ENCODE measurements at regions not wholly inside any gene's neighbourhood (a gene's known extent, or its start where the extent isn't known, plus 50 kb on each side); places are given as distances from the start of the nearest gene placed in this dataset.

GRCh38 chr3:140748-141330, 55.7 kb upstream of the CHL1 start:
- Histone ChIP-seq H3K27ac (no peak overlapping the region), H3K36me3 (ENCODE audit: insufficient read depth) (no peaks in the 10 kb centered on the region), H4K20me1 (ENCODE audit: insufficient read depth) (no peaks in the 10 kb centered on the region), H3K4me3 (IDR thresholded peaks at IDR 0.05; ENCODE audit: insufficient read depth, low read depth, low read length) (no peak overlapping the region), H3K79me2 (ENCODE audit: insufficient read depth, low read depth) (no peaks in the 10 kb centered on the region), H3K4me1 (ENCODE audit: low read depth, poor library complexity, severe bottlenecking) (no peaks in the 10 kb centered on the region), H2AFZ (ENCODE audit: low read depth) (no peak overlapping the region), H3K9ac (no peak overlapping the region), H3K4me2 (no peak overlapping the region), H3K27me3 (ENCODE audit: insufficient read depth, low read depth) (no peaks in the 10 kb centered on the region)
- TF ChIP-seq, protein P1, sequence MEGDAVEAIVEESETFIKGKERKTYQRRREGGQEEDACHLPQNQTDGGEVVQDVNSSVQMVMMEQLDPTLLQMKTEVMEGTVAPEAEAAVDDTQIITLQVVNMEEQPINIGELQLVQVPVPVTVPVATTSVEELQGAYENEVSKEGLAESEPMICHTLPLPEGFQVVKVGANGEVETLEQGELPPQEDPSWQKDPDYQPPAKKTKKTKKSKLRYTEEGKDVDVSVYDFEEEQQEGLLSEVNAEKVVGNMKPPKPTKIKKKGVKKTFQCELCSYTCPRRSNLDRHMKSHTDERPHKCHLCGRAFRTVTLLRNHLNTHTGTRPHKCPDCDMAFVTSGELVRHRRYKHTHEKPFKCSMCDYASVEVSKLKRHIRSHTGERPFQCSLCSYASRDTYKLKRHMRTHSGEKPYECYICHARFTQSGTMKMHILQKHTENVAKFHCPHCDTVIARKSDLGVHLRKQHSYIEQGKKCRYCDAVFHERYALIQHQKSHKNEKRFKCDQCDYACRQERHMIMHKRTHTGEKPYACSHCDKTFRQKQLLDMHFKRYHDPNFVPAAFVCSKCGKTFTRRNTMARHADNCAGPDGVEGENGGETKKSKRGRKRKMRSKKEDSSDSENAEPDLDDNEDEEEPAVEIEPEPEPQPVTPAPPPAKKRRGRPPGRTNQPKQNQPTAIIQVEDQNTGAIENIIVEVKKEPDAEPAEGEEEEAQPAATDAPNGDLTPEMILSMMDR (conservative IDR thresholded peaks at IDR 0.05; ENCODE audit: low read depth, low read length), result no peak
